ENCODE measurements at regions not wholly inside any gene's neighbourhood (a gene's known extent, or its start where the extent isn't known, plus 50 kb on each side); places are given as distances from the start of the nearest gene placed in this dataset.

GRCh38 chr5:5788793-5789192, 366.3 kb downstream of the ICE1 start:
- no peak overlapping the region for H3K4me3 Mint-ChIP-seq
- no peak for DNase-seq
- Histone ChIP-seq H3K4me3 (ENCODE audit: low read length) (no peak overlapping the region), H3K9me3 (ENCODE audit: control insufficient read depth, low read length) (no peaks in the 10 kb centered on the region), H3K27me3 (ENCODE audit: control insufficient read depth, insufficient read depth, low read length, poor library complexity, severe bottlenecking) (no peaks in the 10 kb centered on the region), H3K36me3 (ENCODE audit: control insufficient read depth, insufficient read depth, low read length) (no peaks in the 10 kb centered on the region), H3K27ac (ENCODE audit: low read depth, low read length) (no peak overlapping the region), H3K4me1 (ENCODE audit: control insufficient read depth, insufficient read depth, low read length) (no peaks in the 10 kb centered on the region), H3K9ac (ENCODE audit: extremely low read depth, low read length, poor library complexity, severe bottlenecking) (no peak overlapping the region)
- TF ChIP-seq CTCF (conservative IDR thresholded peaks at IDR 0.05) = no peak
- H3K36me3 Mint-ChIP-seq (ENCODE audit: low read depth) = no peaks in the 10 kb centered on the region
- H3K4me1 Mint-ChIP-seq = peaks cover 1% of the 10 kb centered on the region
- H3K27me3 Mint-ChIP-seq (ENCODE audit: insufficient read depth) = no peaks in the 10 kb centered on the region
- WGBS, 2 experiments (ENCODE audit: insufficient coverage in 1 of 2, insufficient read length in 1 of 2) = 90 to 100% methylated on average over 3 to 4 of the region's 5 CpGs
- peaks cover 5% of the 10 kb centered on the region for H3K9me3 Mint-ChIP-seq
- H3K27ac Mint-ChIP-seq = no peak overlapping the region

GRCh38 chr5:5787373-5787772, 364.9 kb downstream of the ICE1 start:
- no peak for TF ChIP-seq CTCF (conservative IDR thresholded peaks at IDR 0.05)
- no peaks in the 10 kb centered on the region for H3K27me3 ChIP-seq (ENCODE audit: control insufficient read depth, insufficient read depth, low read length, poor library complexity, severe bottlenecking)
- WGBS, 2 experiments (ENCODE audit: insufficient coverage in 1 of 2, insufficient read length in 1 of 2) = 83 to 98% methylated on average over 1 to 2 of the region's 2 CpGs
- H3K27ac ChIP-seq (ENCODE audit: low read depth, low read length) = no peak overlapping the region
- no peak for DNase-seq
- no peaks in the 10 kb centered on the region for H3K27me3 Mint-ChIP-seq (ENCODE audit: insufficient read depth)
- no peaks in the 10 kb centered on the region for H3K4me1 ChIP-seq (ENCODE audit: control insufficient read depth, insufficient read depth, low read length)
- no peaks in the 10 kb centered on the region for H3K9me3 ChIP-seq (ENCODE audit: control insufficient read depth, low read length)
- H3K9ac ChIP-seq (ENCODE audit: extremely low read depth, low read length, poor library complexity, severe bottlenecking) = no peak overlapping the region
- H3K4me1 Mint-ChIP-seq = peaks cover 3% of the 10 kb centered on the region
- H3K4me3 ChIP-seq (ENCODE audit: low read length) = no peak overlapping the region
- H3K36me3 ChIP-seq (ENCODE audit: control insufficient read depth, insufficient read depth, low read length) = no peaks in the 10 kb centered on the region
- H3K36me3 Mint-ChIP-seq (ENCODE audit: low read depth) = no peaks in the 10 kb centered on the region
- no peak overlapping the region for H3K4me3 Mint-ChIP-seq
- H3K27ac Mint-ChIP-seq = no peak overlapping the region
- peaks cover 5% of the 10 kb centered on the region for H3K9me3 Mint-ChIP-seq

GRCh38 chr5:5784101-5784500, 361.6 kb downstream of the ICE1 start:
- Histone ChIP-seq H3K9me3 (ENCODE audit: control insufficient read depth, low read length) (no peaks in the 10 kb centered on the region), H3K27ac (ENCODE audit: low read depth, low read length) (no peak overlapping the region), H3K4me1 (ENCODE audit: control insufficient read depth, insufficient read depth, low read length) (no peaks in the 10 kb centered on the region), H3K36me3 (ENCODE audit: control insufficient read depth, insufficient read depth, low read length) (no peaks in the 10 kb centered on the region), H3K4me3 (ENCODE audit: low read length) (no peak overlapping the region), H3K27me3 (ENCODE audit: control insufficient read depth, insufficient read depth, low read length, poor library complexity, severe bottlenecking) (no peaks in the 10 kb centered on the region), H3K9ac (ENCODE audit: extremely low read depth, low read length, poor library complexity, severe bottlenecking) (no peak overlapping the region)
- Mint-ChIP-seq H3K9me3 (peaks cover 5% of the 10 kb centered on the region), H3K4me3 (no peak overlapping the region), H3K27me3 (ENCODE audit: insufficient read depth) (no peaks in the 10 kb centered on the region), H3K27ac (no peak overlapping the region), H3K36me3 (ENCODE audit: low read depth) (no peaks in the 10 kb centered on the region), H3K4me1 (peaks cover 6% of the 10 kb centered on the region)
- no peak for TF ChIP-seq CTCF (conservative IDR thresholded peaks at IDR 0.05)
- DNase-seq = no peak
- WGBS, 2 experiments (ENCODE audit: insufficient coverage in 1 of 2, insufficient read length in 1 of 2) = 89 to 91% methylated on average over 3 to 5 of the region's 5 CpGs
